GM18870 (cell line): ENCODE measurements at regions not wholly inside any gene's neighbourhood (a gene's known extent, or its start where the extent isn't known, plus 50 kb on each side); places are given as distances from the start of the nearest gene placed in this dataset.
A peak's percentile ranks its signal among the peaks of the same experiment; 100 is the strongest.

Experiments used
- ATAC-seq: cut with Tn5 transposase; IDR thresholded peaks from one replicate; pipeline ENCODE4 v1.9.1; 2021; ENCODE audit warnings: moderate library complexity; ENCODE audit not compliant: unreplicated experiment

GRCh38 chrX:20437683-20438082 is 171.0 kb upstream of the RPS6KA3 start:
- peak; percentile 49 for ATAC-seq

- no peak for ATAC-seq
These were observed 169.2 kb upstream of the RPS6KA3 start for GRCh38 chrX:20435913-20436312.

- ATAC-seq = no peak
These were observed 168.3 kb upstream of the RPS6KA3 start for GRCh38 chrX:20434986-20435385.

GRCh38 chrX:20433388-20433775 is 166.7 kb upstream of the RPS6KA3 start:
- peak; percentile 12 for ATAC-seq

- ATAC-seq = peak; percentile 56
These were observed 166.2 kb upstream of the RPS6KA3 start for GRCh38 chrX:20432746-20433387.

GRCh38 chrX:20432048-20432447 is 165.3 kb upstream of the RPS6KA3 start:
- ATAC-seq = no peak

GRCh38 chrX:20431486-20431885 is 164.8 kb upstream of the RPS6KA3 start:
- ATAC-seq = no peak

GRCh38 chrX:20427173-20427770 is 160.6 kb upstream of the RPS6KA3 start:
- peak; percentile 63 for ATAC-seq

GRCh38 chrX:20421697-20422096 is 155.0 kb upstream of the RPS6KA3 start:
- ATAC-seq = no peak

- no peak for ATAC-seq
These were observed 154.6 kb upstream of the RPS6KA3 start for GRCh38 chrX:20421275-20421674.

- ATAC-seq = no peak
These were observed 153.3 kb upstream of the RPS6KA3 start for GRCh38 chrX:20420058-20420457.

- ATAC-seq = peak; percentile 64
These were observed 151.9 kb upstream of the RPS6KA3 start for GRCh38 chrX:20418379-20419150.

GRCh38 chrX:20414762-20415445 is 148.2 kb upstream of the RPS6KA3 start:
- ATAC-seq = no peak

GRCh38 chrX:20414066-20414465 is 147.4 kb upstream of the RPS6KA3 start:
- no peak for ATAC-seq

- peak; percentile 70 for ATAC-seq
These were observed 146.3 kb upstream of the RPS6KA3 start for GRCh38 chrX:20412871-20413486.

GRCh38 chrX:20410540-20410939 is 143.8 kb upstream of the RPS6KA3 start:
- ATAC-seq = no peak

GRCh38 chrX:20409991-20410390 is 143.3 kb upstream of the RPS6KA3 start:
- no peak for ATAC-seq

GRCh38 chrX:20402956-20403355 is 136.2 kb upstream of the RPS6KA3 start:
- ATAC-seq = no peak

- no peak for ATAC-seq
These were observed 133.2 kb upstream of the RPS6KA3 start for GRCh38 chrX:20399728-20400414.

- ATAC-seq = no peak
These were observed 130.9 kb upstream of the RPS6KA3 start for GRCh38 chrX:20397587-20397986.

GRCh38 chrX:20394451-20394850 is 127.7 kb upstream of the RPS6KA3 start:
- ATAC-seq = no peak
